ENCODE measurements at regions not wholly inside any gene's neighbourhood (a gene's known extent, or its start where the extent isn't known, plus 50 kb on each side); places are given as distances from the start of the nearest gene placed in this dataset.

- TF ChIP-seq CTCF (conservative IDR thresholded peaks at IDR 0.05; ENCODE audit: low read length) (no peak), EZH2phosphoT487 (IDR thresholded peaks at IDR 0.05; ENCODE audit: borderline replicate concordance) (no peak)
These were observed 86.1 kb upstream of the HIVEP3 start for GRCh38 chr1:42004860-42005259.

Measured in Loucy (cell line).